Activated T-cell treated with anti-CD3 and anti-CD28 coated beads, Interleukin-2, amount 50 U/mL, for 72 hours (primary cell): ENCODE measurements at regions not wholly inside any gene's neighbourhood (a gene's known extent, or its start where the extent isn't known, plus 50 kb on each side); places are given as distances from the start of the nearest gene placed in this dataset.

Experiments used
- ATAC-seq, 2 donors: fragments of 150-1000 bp; cut with Tn5 transposase; replicated peaks in 1 of 2; 2 replicates each; pipeline ENCODE4 v1.10.0; 2021; ENCODE audit warnings: moderate library complexity in 2 of 2, mild to moderate bottlenecking in 1 of 2
- DNase-seq, 2 donors: peaks; one replicate each; pipeline ENCODE4 v3.0.0; 2021 to 2022; ENCODE audit warnings: mixed read lengths in 1 of 2
- H3K27ac Mint-ChIP-seq: one replicate; pipeline ENCODE4 v1.8.0; 2022; ENCODE audit warnings: mild to moderate bottlenecking, moderate library complexity, mixed read lengths
- H3K27me3 Mint-ChIP-seq: one replicate; pipeline ENCODE4 v1.8.0; 2022; ENCODE audit warnings: low read depth, mixed read lengths
- H3K36me3 Mint-ChIP-seq, 2 donors: one replicate each; pipeline ENCODE4 v1.8.0; 2022; ENCODE audit warnings: mixed read lengths in 2 of 2, mild to moderate bottlenecking in 1 of 2; ENCODE audit not compliant: insufficient read depth in 2 of 2
- H3K4me1 Mint-ChIP-seq: one replicate; pipeline ENCODE4 v1.8.0; 2022; ENCODE audit warnings: low read depth, mixed read lengths
- H3K4me3 Mint-ChIP-seq, 2 donors: one replicate each; pipeline ENCODE4 v1.8.0; 2022; ENCODE audit warnings: mild to moderate bottlenecking in 2 of 2, mixed read lengths in 2 of 2, moderate library complexity in 2 of 2
- H3K9me3 Mint-ChIP-seq, 2 donors: one replicate each; pipeline ENCODE4 v1.8.0; 2022; ENCODE audit warnings: mixed read lengths in 2 of 2

DNA sequence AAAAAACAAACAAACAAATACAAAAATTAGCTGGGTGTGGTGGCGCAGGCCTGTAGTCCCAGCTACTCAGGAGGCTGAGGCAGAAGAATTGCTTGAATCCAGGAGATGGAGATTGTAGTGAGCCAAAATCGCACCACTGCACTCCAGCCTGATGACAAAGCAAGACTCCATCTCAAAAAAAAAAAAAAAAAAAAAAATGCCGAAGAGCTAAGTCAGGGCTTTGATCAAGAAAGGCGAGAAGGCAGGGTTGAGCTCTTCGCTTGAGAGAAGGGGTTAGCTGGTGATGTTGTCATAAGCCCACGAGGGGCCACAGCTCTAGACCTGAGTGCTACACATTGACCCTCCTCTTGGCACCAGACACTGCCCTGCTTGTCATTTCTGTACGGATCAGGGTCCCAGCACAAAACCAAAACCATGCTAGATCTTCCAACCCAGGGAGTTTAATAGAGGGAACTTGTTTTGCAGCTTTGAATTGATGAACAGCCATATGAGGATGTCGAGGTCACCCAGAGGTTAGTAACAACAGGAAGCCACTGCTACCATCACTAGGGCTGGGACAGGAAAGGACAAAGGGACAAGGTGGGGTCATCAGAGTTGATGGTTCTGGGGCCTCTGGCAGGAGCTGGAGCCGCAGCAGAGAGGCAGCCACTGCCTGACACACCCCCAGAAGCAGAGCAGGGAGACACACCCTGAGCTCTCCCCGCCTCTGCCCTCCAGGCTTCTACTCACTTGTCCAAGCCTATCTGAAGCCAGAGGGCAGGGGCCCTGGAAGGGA, 122.7 kb downstream of the SNX5 start:
- no peaks in the 10 kb centered on the region for H3K9me3 Mint-ChIP-seq
- H3K4me1 Mint-ChIP-seq: no peaks in the 10 kb centered on the region
- DNase-seq (no peak), ATAC-seq (no peak)
- H3K27ac Mint-ChIP-seq: no peak overlapping the region
- H3K4me3 Mint-ChIP-seq: no peak overlapping the region
- no peaks in the 10 kb centered on the region for H3K36me3 Mint-ChIP-seq
- no peaks in the 10 kb centered on the region for H3K27me3 Mint-ChIP-seq

DNA sequence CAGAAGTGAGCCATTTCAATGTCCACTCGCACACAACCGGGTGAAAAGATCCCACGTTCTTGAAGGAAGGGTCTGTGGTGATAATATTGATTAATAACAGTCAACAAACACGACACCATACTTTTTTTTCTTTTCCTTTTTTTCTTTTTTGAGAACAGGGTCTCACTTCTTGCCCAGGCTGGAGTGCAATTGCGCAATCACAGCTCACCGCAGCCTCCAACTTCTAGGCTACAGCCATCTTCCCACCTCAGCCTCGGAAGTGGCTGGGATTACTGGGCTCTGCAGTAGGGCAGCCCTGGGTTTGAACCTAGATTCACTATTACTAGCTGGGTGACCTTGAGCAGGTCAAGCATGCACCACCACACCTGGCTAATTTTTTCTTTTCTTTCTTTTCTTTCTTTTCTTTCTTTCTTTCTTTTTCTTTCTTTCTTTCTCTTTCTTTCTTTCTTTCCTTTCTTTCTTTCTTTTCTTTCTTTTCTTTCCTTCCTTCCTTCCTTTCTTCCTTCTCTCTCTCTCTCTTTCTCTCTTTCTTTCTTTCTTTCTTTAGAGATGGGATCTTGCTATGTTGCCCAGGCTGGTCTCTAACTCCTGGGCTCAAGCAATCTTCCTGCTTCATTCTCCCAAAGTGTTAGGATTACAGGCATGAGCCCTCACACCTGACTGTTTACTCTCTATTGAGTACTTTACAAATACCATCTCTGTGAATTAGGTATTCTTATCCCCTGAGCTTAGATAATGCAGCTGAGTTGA, 123.9 kb downstream of the SNX5 start:
- Mint-ChIP-seq H3K4me3 (no peak overlapping the region), H3K36me3 (no peaks in the 10 kb centered on the region), H3K9me3 (peaks cover 0 to 1% of the 10 kb centered on the region in 2 donors), H3K27me3 (no peaks in the 10 kb centered on the region), H3K27ac (no peak overlapping the region), H3K4me1 (no peaks in the 10 kb centered on the region)
- ATAC-seq: no peak
- DNase-seq: no peak

DNA sequence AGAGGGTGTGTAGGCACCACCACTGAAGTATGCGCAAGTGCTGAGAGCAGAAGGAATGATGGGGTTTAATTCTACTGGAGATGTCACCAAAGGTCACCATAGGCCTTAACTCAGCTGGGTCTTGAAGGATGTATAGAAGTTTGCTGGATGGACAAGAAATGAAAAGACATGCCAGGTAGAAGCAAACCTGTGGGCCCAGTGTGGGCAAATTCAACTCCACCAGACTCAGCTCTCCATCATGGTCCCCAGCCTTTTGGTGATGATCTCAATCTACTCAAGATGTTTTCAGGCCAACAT, 124.5 kb downstream of the SNX5 start:
- H3K4me1 Mint-ChIP-seq: no peaks in the 10 kb centered on the region
- H3K27me3 Mint-ChIP-seq: no peaks in the 10 kb centered on the region
- H3K4me3 Mint-ChIP-seq: no peak overlapping the region
- H3K9me3 Mint-ChIP-seq: peaks cover 0 to 1% of the 10 kb centered on the region in 2 donors
- no peak for ATAC-seq
- H3K36me3 Mint-ChIP-seq: no peaks in the 10 kb centered on the region
- DNase-seq: no peak
- no peak overlapping the region for H3K27ac Mint-ChIP-seq

- no peak overlapping the region for H3K4me3 Mint-ChIP-seq
Observed at GRCh38 chr20:17843246-17844132, 125.1 kb downstream of the SNX5 start.

GRCh38 chr20:17841751-17842215, 126.8 kb downstream of the SNX5 start:
- no peak overlapping the region for H3K27ac Mint-ChIP-seq

More at GRCh38 chr20:17843246-17844132, 125.1 kb downstream of the SNX5 start:
- Mint-ChIP-seq H3K36me3 (no peaks in the 10 kb centered on the region), H3K27ac (no peak overlapping the region), H3K27me3 (no peaks in the 10 kb centered on the region), H3K9me3 (peaks cover 0 to 1% of the 10 kb centered on the region in 2 donors), H3K4me1 (no peaks in the 10 kb centered on the region)
- ATAC-seq (peak in 1 of 2 donors; percentile 87), DNase-seq (peak in 1 of 2 donors; percentile 14)

GRCh38 chr20:17840423-17840822, 128.2 kb downstream of the SNX5 start:
- Mint-ChIP-seq H3K9me3 (peaks cover 0 to 1% of the 10 kb centered on the region in 2 donors), H3K4me1 (no peaks in the 10 kb centered on the region), H3K27ac (no peak overlapping the region), H3K4me3 (no peak overlapping the region), H3K36me3 (no peaks in the 10 kb centered on the region), H3K27me3 (no peaks in the 10 kb centered on the region)
- ATAC-seq (no peak), DNase-seq (no peak)

More at GRCh38 chr20:17841751-17842215, 126.8 kb downstream of the SNX5 start:
- ATAC-seq (no peak), DNase-seq (no peak)
- H3K27me3 Mint-ChIP-seq: no peaks in the 10 kb centered on the region
- peaks cover 0 to 1% of the 10 kb centered on the region in 2 donors for H3K9me3 Mint-ChIP-seq
- no peaks in the 10 kb centered on the region for H3K36me3 Mint-ChIP-seq
- H3K4me1 Mint-ChIP-seq: no peaks in the 10 kb centered on the region
- no peak overlapping the region for H3K4me3 Mint-ChIP-seq

- H3K4me1 Mint-ChIP-seq: no peaks in the 10 kb centered on the region
- no peak overlapping the region for H3K27ac Mint-ChIP-seq
- no peak overlapping the region for H3K4me3 Mint-ChIP-seq
- no peaks in the 10 kb centered on the region for H3K27me3 Mint-ChIP-seq
- peaks cover 0 to 1% of the 10 kb centered on the region in 2 donors for H3K9me3 Mint-ChIP-seq
- no peak for ATAC-seq
- H3K36me3 Mint-ChIP-seq: no peaks in the 10 kb centered on the region
- no peak for DNase-seq
Observed at GRCh38 chr20:17838921-17839320, 129.7 kb downstream of the SNX5 start.

DNA sequence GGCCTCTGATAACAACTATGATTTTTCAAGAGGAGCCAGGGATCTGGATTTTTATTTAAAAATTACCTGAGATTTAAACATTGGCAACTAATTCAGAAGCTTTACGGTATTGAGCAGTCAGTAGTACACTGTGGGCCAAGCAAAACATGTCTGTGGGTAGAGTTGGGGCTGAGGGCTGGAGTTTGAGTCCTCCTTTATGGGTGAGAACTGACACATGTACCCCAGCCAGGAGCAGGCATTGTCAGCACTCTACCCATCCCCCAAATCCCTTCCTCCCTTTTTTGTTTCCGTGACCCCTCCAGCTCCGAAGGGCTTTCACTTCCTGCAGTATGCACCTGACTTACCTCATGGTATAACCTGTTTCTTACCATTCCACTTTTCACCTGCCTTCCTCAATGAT, 131.4 kb downstream of the SNX5 start:
- Mint-ChIP-seq H3K36me3 (no peaks in the 10 kb centered on the region), H3K4me3 (no peak overlapping the region), H3K27me3 (no peaks in the 10 kb centered on the region), H3K4me1 (no peaks in the 10 kb centered on the region), H3K9me3 (peaks cover 0 to 1% of the 10 kb centered on the region in 2 donors), H3K27ac (no peak overlapping the region)
- no peak for DNase-seq
- ATAC-seq: no peak

DNA sequence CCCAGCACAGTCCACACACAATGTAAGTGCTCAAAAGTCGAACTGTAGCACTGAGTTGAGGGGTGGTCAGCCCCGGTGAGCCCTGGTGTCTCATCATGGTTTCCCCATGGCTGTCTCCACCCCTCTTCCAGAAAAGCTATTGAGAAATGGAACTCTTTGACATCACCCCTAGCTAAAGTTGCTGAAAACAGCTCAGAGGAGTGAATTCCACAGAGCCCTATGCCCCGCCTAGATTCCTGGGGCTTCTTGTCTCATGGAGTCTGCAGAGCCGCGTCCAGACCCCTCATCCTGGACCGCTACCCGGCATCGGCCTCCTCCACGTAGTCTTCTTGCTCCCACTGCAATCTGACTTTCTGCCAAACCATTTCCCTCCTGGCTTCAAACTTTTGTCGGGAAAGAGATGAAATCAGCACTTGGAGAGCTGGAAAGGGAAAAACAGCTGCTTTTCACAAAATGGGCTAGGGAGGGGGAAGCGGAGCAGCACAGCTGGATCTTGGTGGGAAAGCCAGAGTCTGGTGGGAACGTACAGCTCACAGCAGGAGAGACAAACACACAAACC, 132.2 kb downstream of the SNX5 start:
- Mint-ChIP-seq H3K4me1 (no peaks in the 10 kb centered on the region), H3K36me3 (no peaks in the 10 kb centered on the region), H3K27ac (no peak overlapping the region), H3K9me3 (peaks cover 0 to 1% of the 10 kb centered on the region in 2 donors), H3K27me3 (no peaks in the 10 kb centered on the region), H3K4me3 (no peak overlapping the region)
- ATAC-seq (no peak), DNase-seq (no peak)

- ATAC-seq: no peak
- no peaks in the 10 kb centered on the region for H3K4me1 Mint-ChIP-seq
- no peak overlapping the region for H3K4me3 Mint-ChIP-seq
- H3K9me3 Mint-ChIP-seq: peaks cover 0 to 1% of the 10 kb centered on the region in 2 donors
- no peaks in the 10 kb centered on the region for H3K27me3 Mint-ChIP-seq
- no peak for DNase-seq
- no peaks in the 10 kb centered on the region for H3K36me3 Mint-ChIP-seq
- H3K27ac Mint-ChIP-seq: no peak overlapping the region
Observed at GRCh38 chr20:17835934-17836300, 132.7 kb downstream of the SNX5 start.

- H3K9me3 Mint-ChIP-seq: peaks cover 0 to 1% of the 10 kb centered on the region in 2 donors
- no peaks in the 10 kb centered on the region for H3K36me3 Mint-ChIP-seq
- H3K4me1 Mint-ChIP-seq: no peaks in the 10 kb centered on the region
- ATAC-seq: no peak
- H3K4me3 Mint-ChIP-seq: no peak overlapping the region
- H3K27me3 Mint-ChIP-seq: no peaks in the 10 kb centered on the region
- no peak for DNase-seq
- H3K27ac Mint-ChIP-seq: no peak overlapping the region
Observed at GRCh38 chr20:17835240-17835933, 133.2 kb downstream of the SNX5 start.

DNA sequence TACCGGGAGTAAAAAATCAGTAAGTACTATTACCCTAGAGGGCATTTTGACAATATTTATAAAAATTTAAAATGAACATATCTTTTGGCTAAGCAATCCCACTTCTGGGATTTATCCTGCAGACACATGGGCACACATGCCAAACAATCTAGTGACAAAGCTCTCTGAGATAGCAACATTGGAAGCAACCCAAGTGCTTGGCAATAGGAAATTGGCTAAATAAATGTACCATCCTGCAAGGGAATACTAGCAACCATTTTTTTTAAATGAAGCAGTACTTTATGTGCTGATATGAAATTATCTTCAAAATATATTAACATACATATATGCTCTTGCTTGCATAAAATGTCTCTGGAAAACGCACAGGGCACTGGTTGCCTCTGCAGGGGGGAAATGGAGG, 133.8 kb downstream of the SNX5 start:
- H3K4me1 Mint-ChIP-seq: no peaks in the 10 kb centered on the region
- H3K27ac Mint-ChIP-seq: no peak overlapping the region
- H3K36me3 Mint-ChIP-seq: no peaks in the 10 kb centered on the region
- DNase-seq (no peak), ATAC-seq (no peak)
- H3K9me3 Mint-ChIP-seq: no peaks in the 10 kb centered on the region
- no peaks in the 10 kb centered on the region for H3K27me3 Mint-ChIP-seq
- no peak overlapping the region for H3K4me3 Mint-ChIP-seq
